WTC11 (cell line): ENCODE measurements at regions not wholly inside any gene's neighbourhood (a gene's known extent, or its start where the extent isn't known, plus 50 kb on each side); places are given as distances from the start of the nearest gene placed in this dataset.

Source experiments
- ATAC-seq: fragments of 200-7000 bp; cut with Tn5 transposase; 2 replicates; pipeline ENCODE4 v1.10.0; 2021; ENCODE audit warnings: mild to moderate bottlenecking, moderate library complexity
- CTCF ChIA-PET: fragments of 300-600 bp; sonication (Branson Sonifier 250); formaldehyde crosslinking; loops from one replicate; lab custom pipeline; 2021; ENCODE audit warnings: antibody characterized with exemption; lab: Charles Lee
- POLR2A ChIA-PET: fragments of 350-600 bp; sonication (Branson Sonifier 250); formaldehyde crosslinking; loops from one replicate; lab custom pipeline; 2021; ENCODE audit warnings: antibody characterized with exemption; lab: Charles Lee
- DNase-seq: peaks from one replicate; pipeline ENCODE4 v3.0.0; 2021; ENCODE audit warnings: low spot score
- H3K27ac Mint-ChIP-seq: 2 replicates; pipeline ENCODE4 v1.8.0; 2021; ENCODE audit warnings: mixed read lengths
- H3K27me3 Mint-ChIP-seq: 2 replicates; pipeline ENCODE4 v1.8.0; 2021; ENCODE audit warnings: low read depth, mild to moderate bottlenecking, moderate library complexity, mixed read lengths
- H3K36me3 Mint-ChIP-seq: 2 replicates; pipeline ENCODE4 v1.8.0; 2021; ENCODE audit warnings: mixed read lengths
- H3K4me1 Mint-ChIP-seq: 2 replicates; pipeline ENCODE4 v1.8.0; 2022; ENCODE audit warnings: mixed read lengths
- H3K4me3 Mint-ChIP-seq: 2 replicates; pipeline ENCODE4 v1.8.0; 2021; ENCODE audit warnings: mild to moderate bottlenecking, moderate library complexity, mixed read lengths
- H3K9me3 Mint-ChIP-seq: 2 replicates; pipeline ENCODE4 v1.8.0; 2021; ENCODE audit warnings: mixed read lengths
- CBFB ChIP-seq: sonication (generic); formaldehyde crosslinking; IDR thresholded peaks from 2 replicates; pipeline ENCODE4 v1.8.1; 2022; ENCODE audit warnings: mild to moderate bottlenecking, low read depth, missing genetic modification reagents
- CREM ChIP-seq: sonication (generic); formaldehyde crosslinking; IDR thresholded peaks from 2 replicates; pipeline ENCODE4 v1.8.1; 2022; ENCODE audit warnings: mild to moderate bottlenecking, missing genetic modification reagents, moderate library complexity
- FOXJ3 ChIP-seq: sonication (generic); formaldehyde crosslinking; IDR thresholded peaks from 2 replicates; pipeline ENCODE4 v1.9.0; 2021; ENCODE audit warnings: missing genetic modification reagents, mild to moderate bottlenecking, borderline replicate concordance
- GABPB1 ChIP-seq: sonication (generic); formaldehyde crosslinking; IDR thresholded peaks from 2 replicates; pipeline ENCODE4 v1.8.1; 2023; ENCODE audit warnings: mild to moderate bottlenecking, missing genetic modification reagents
- GRHL2 ChIP-seq: fragments of 250-450 bp; sonication (Bioruptor Pico); IDR thresholded peaks from 2 replicates; pipeline ENCODE4 v1.8.0; 2022; ENCODE audit warnings: mild to moderate bottlenecking, moderate library complexity; ENCODE audit not compliant: insufficient replicate concordance, severe bottlenecking
- MXD4 ChIP-seq: fragments of 250-450 bp; sonication (Bioruptor Pico); IDR thresholded peaks from 2 replicates; pipeline ENCODE4 v1.8.0; 2021; ENCODE audit warnings: mild to moderate bottlenecking, moderate library complexity, borderline replicate concordance
- NFATC4 ChIP-seq: fragments of 250-450 bp; sonication (Bioruptor Pico); IDR thresholded peaks from 2 replicates; pipeline ENCODE4 v1.9.0; 2021; ENCODE audit warnings: mild to moderate bottlenecking
- NFYB ChIP-seq: sonication (generic); formaldehyde crosslinking; conservative IDR thresholded peaks from 2 replicates; pipeline ENCODE4 v1.8.0; 2022; ENCODE audit warnings: low read depth, missing genetic modification reagents
- NR1H2 ChIP-seq: sonication (generic); formaldehyde crosslinking; IDR thresholded peaks from 2 replicates; pipeline ENCODE4 v1.9.0; 2021; ENCODE audit warnings: mild to moderate bottlenecking, moderate library complexity, missing genetic modification reagents
- NR2C2 ChIP-seq: sonication (generic); formaldehyde crosslinking; IDR thresholded peaks from 2 replicates; pipeline ENCODE4 v1.8.0; 2022; ENCODE audit warnings: mild to moderate bottlenecking, missing genetic modification reagents
- OVOL2 ChIP-seq: fragments of 250-450 bp; sonication (Bioruptor Pico); IDR thresholded peaks from 2 replicates; pipeline ENCODE4 v1.9.0; 2021; ENCODE audit warnings: mild to moderate bottlenecking, borderline replicate concordance
- SMAD4 ChIP-seq: sonication (generic); formaldehyde crosslinking; IDR thresholded peaks from 2 replicates; pipeline ENCODE4 v1.8.0; 2022; ENCODE audit warnings: mild to moderate bottlenecking, missing genetic modification reagents
- STAT6 ChIP-seq: sonication (generic); formaldehyde crosslinking; conservative IDR thresholded peaks from 2 replicates; pipeline ENCODE4 v1.8.1; 2023; ENCODE audit warnings: mild to moderate bottlenecking, low read depth, missing genetic modification reagents, moderate library complexity
- TEAD4 ChIP-seq: sonication (generic); formaldehyde crosslinking; IDR thresholded peaks from 2 replicates; pipeline ENCODE4 v1.8.0; 2022; ENCODE audit warnings: mild to moderate bottlenecking, missing genetic modification reagents
- ZBTB21 ChIP-seq: sonication (generic); formaldehyde crosslinking; IDR thresholded peaks from 2 replicates; pipeline ENCODE4 v1.8.1; 2023; ENCODE audit warnings: mild to moderate bottlenecking, missing genetic modification reagents, borderline replicate concordance
- ZNF121 ChIP-seq: sonication (generic); formaldehyde crosslinking; IDR thresholded peaks from 2 replicates; pipeline ENCODE4 v1.8.0; 2023; ENCODE audit warnings: missing genetic modification reagents
- ZNF263 ChIP-seq: sonication (generic); formaldehyde crosslinking; IDR thresholded peaks from 2 replicates; pipeline ENCODE4 v1.8.1; 2022; ENCODE audit warnings: low read depth, mild to moderate bottlenecking, moderate library complexity, missing genetic modification reagents
- ZNF423 ChIP-seq: fragments of 250-450 bp; sonication (Bioruptor Pico); IDR thresholded peaks from 2 replicates; pipeline ENCODE4 v2.1.2; 2022; ENCODE audit warnings: mild to moderate bottlenecking, moderate library complexity
- TF ChIP-seq, protein P1 (sequence below): fragments of 250-450 bp; sonication (Bioruptor Pico); IDR thresholded peaks from 2 replicates; pipeline ENCODE4 v1.8.0; 2021; ENCODE audit warnings: mild to moderate bottlenecking
- TF ChIP-seq, protein P2 (sequence below): sonication (generic); formaldehyde crosslinking; IDR thresholded peaks from 2 replicates; pipeline ENCODE4 v1.8.0; 2022; ENCODE audit warnings: missing genetic modification reagents

DNA sequence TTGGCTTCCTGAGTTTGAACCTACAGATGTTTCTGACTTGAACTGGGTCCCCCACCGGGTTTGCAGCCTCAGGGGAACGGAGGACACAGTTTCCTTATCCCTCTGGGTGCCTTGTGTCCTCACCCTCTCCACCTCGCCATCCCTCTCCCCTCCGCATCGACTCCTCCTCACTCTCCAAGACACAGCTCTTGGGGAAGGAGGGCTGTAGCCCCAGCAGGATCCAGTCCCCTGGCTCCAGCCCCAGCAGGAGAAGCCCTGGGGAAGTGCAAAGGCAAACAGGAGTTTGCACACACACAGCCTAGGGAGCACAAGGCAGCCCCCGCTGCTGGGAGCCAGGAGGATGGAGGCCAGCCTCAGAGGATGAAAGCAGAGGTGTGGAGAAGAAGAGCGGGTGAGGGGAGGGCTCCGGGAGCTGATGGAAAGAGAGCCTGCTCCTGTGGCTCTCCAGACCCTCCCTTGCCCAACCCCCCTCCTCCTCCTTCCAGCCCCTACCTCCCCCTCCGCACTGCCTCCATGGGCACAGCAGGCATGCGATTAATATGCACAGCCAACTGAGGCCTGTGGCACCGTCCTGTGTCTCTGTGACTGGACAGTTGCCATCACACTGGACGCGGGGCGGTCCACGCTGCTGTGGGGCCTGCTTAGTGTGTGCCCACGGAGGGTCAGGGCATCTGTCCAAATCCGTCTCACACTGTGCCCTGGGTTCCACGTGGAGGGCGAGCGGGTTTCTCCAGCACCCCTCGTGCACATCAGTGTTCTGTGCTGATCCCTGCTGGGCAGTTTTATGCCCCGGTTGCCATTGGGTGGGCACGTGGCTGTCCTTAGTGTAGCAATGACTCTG lies 193.7 kb upstream of the DIO3 start:
- POLR2A ChIA-PET = no interaction called here
- Mint-ChIP-seq H3K4me1 (peaks cover 12% of the 10 kb centered on the region), H3K36me3 (no peaks in the 10 kb centered on the region), H3K4me3 (no peak overlapping the region), H3K9me3 (no peaks in the 10 kb centered on the region), H3K27me3 (no peaks in the 10 kb centered on the region), H3K27ac (no peak overlapping the region)
- TF ChIP-seq NFATC4 (CRISPR knock-in tag) = no peak
- TF ChIP-seq CBFB (CRISPR knock-in tag) = no peak
- TF ChIP-seq GRHL2 = no peak
- TF ChIP-seq ZBTB21 (CRISPR knock-in tag) = no peak
- TF ChIP-seq FOXJ3 (CRISPR knock-in tag) = no peak
- TF ChIP-seq NR1H2 (CRISPR knock-in tag) = no peak
- TF ChIP-seq ZNF423 (CRISPR knock-in tag) = no peak
- no peak for TF ChIP-seq ZNF121 (CRISPR knock-in tag)
- TF ChIP-seq STAT6 (CRISPR knock-in tag) = no peak
- CTCF ChIA-PET = no interaction called here
- ATAC-seq (peak; percentile 26), DNase-seq (no peak)

- TF ChIP-seq, protein P1, sequence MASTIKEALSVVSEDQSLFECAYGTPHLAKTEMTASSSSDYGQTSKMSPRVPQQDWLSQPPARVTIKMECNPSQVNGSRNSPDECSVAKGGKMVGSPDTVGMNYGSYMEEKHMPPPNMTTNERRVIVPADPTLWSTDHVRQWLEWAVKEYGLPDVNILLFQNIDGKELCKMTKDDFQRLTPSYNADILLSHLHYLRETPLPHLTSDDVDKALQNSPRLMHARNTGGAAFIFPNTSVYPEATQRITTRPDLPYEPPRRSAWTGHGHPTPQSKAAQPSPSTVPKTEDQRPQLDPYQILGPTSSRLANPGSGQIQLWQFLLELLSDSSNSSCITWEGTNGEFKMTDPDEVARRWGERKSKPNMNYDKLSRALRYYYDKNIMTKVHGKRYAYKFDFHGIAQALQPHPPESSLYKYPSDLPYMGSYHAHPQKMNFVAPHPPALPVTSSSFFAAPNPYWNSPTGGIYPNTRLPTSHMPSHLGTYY = no peak
- TF ChIP-seq MXD4 (CRISPR knock-in tag) = no peak
- no peak for TF ChIP-seq OVOL2 (CRISPR knock-in tag)
- no peak for TF ChIP-seq ZBTB21 (CRISPR knock-in tag)
- no peak for TF ChIP-seq CREM (CRISPR knock-in tag)
- no peak for TF ChIP-seq NR2C2 (CRISPR knock-in tag)
- no peak for TF ChIP-seq GABPB1 (CRISPR knock-in tag)
- TF ChIP-seq, protein P2, sequence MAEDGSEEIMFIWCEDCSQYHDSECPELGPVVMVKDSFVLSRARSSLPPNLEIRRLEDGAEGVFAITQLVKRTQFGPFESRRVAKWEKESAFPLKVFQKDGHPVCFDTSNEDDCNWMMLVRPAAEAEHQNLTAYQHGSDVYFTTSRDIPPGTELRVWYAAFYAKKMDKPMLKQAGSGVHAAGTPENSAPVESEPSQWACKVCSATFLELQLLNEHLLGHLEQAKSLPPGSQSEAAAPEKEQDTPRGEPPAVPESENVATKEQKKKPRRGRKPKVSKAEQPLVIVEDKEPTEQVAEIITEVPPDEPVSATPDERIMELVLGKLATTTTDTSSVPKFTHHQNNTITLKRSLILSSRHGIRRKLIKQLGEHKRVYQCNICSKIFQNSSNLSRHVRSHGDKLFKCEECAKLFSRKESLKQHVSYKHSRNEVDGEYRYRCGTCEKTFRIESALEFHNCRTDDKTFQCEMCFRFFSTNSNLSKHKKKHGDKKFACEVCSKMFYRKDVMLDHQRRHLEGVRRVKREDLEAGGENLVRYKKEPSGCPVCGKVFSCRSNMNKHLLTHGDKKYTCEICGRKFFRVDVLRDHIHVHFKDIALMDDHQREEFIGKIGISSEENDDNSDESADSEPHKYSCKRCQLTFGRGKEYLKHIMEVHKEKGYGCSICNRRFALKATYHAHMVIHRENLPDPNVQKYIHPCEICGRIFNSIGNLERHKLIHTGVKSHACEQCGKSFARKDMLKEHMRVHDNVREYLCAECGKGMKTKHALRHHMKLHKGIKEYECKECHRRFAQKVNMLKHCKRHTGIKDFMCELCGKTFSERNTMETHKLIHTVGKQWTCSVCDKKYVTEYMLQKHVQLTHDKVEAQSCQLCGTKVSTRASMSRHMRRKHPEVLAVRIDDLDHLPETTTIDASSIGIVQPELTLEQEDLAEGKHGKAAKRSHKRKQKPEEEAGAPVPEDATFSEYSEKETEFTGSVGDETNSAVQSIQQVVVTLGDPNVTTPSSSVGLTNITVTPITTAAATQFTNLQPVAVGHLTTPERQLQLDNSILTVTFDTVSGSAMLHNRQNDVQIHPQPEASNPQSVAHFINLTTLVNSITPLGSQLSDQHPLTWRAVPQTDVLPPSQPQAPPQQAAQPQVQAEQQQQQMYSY (CRISPR knock-in tag) = no peak
- no peak for TF ChIP-seq ZNF263 (CRISPR knock-in tag)
- TF ChIP-seq NFYB (CRISPR knock-in tag) = no peak
- no peak for TF ChIP-seq TEAD4
- TF ChIP-seq SMAD4 (CRISPR knock-in tag) = no peak
- ATAC-seq = no peak
- H3K4me3 Mint-ChIP-seq = no peak overlapping the region
- no peaks in the 10 kb centered on the region for H3K36me3 Mint-ChIP-seq
- ChIA-PET POLR2A (no interaction called here), CTCF (no interaction called here)
- no peaks in the 10 kb centered on the region for H3K9me3 Mint-ChIP-seq
- no peak overlapping the region for H3K27ac Mint-ChIP-seq
- DNase-seq = no peak
- no peaks in the 10 kb centered on the region for H3K27me3 Mint-ChIP-seq
- peaks cover 12% of the 10 kb centered on the region for H3K4me1 Mint-ChIP-seq
Measured at GRCh38 chr14:101368629-101369028, 192.7 kb upstream of the DIO3 start.
